Tongue (tissue), 1 donor: ENCODE measurements at regions not wholly inside any gene's neighbourhood (a gene's known extent, or its start where the extent isn't known, plus 50 kb on each side); places are given as distances from the start of the nearest gene placed in this dataset.

Experiments
- DNase-seq: peaks from one replicate; pipeline ENCODE4 v3.0.0-alpha.2; 2015

GRCh38 chr22:48362721-48363404 lies 1464.8 kb downstream of the BRD1 start:
- DNase-seq: no peak

DNA sequence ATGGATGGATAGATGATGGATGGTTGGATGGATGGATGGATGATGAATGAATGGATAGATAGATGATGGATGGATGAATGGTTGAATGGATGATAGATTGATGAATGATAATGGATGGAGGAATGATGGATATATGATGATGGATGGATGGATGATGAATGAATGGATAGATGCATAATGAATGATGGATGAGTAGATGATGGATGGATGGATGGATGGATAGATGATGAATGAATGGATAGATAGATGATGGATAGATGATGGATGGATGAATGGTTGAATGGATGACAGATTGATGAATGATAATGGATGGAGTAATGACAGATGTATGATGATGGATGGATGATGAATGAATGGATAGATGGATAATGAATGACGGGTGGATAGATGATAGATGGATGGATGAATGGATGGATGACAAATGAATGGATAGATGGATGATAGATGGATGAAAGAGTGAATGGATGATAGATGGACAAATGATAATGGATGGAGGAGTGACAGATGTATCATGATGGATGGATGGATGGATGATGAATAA lies 1466.5 kb downstream of the BRD1 start:
- DNase-seq: no peak

- DNase-seq: no peak
These were observed 1468.1 kb downstream of the BRD1 start for GRCh38 chr22:48359613-48359965.

DNA sequence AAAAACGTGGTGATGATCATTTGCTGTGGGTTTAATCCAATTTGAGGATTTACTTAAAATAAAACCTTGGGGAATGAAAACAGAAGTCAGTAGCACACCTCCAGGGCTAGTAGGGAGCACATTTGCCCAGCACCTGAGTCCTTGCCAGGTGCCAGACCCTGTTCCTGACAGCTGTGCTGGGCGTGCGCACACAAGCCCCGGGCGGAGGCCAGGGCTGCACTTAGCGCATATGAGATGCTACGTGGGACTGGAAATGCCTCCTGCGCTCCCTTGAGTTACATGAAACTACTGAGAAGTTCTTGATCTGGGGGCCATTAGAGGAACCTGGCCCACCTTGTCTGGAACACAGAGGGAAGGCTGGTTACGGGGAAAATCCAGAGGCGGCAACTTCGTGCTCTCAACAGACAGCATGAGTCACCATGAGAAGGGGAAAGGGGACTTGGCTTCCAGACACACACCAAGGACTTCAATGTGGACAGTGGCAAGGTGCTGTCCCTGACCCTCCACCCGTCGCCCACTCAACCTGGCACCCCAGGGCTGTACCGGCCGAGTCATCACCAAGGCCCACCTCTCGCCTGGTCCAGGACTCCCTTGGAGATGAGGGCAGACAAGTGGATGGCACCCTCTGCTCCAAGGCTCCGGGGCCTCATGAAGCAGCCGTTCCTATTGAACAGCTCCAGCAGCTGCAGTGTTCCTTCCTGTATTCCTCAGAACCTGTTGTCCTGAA lies 1468.6 kb downstream of the BRD1 start:
- DNase-seq: no peak

GRCh38 chr22:48357961-48358360 lies 1469.7 kb downstream of the BRD1 start:
- no peak for DNase-seq

- no peak for DNase-seq
These were observed 1470.5 kb downstream of the BRD1 start for GRCh38 chr22:48357196-48357595.

DNA sequence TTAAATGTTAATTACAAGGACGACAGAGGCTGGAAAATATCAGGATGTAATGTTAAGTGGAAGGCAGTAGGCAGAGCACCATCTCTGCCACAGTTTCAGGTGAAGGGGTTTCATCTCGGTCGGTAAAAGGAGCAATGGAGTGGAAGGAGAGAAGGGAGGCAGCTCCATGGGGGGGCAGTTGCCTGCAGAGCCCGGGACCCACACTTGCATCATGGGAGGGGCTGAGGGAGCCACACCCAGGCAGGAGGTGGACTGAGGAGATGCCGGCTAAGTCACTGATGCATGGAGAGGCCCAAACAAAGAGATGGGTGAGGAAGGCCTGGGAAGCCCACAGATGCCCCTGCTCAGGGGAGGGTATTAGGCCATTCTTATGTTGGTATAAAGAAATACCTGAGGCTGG lies 1470.9 kb downstream of the BRD1 start:
- no peak for DNase-seq

DNA sequence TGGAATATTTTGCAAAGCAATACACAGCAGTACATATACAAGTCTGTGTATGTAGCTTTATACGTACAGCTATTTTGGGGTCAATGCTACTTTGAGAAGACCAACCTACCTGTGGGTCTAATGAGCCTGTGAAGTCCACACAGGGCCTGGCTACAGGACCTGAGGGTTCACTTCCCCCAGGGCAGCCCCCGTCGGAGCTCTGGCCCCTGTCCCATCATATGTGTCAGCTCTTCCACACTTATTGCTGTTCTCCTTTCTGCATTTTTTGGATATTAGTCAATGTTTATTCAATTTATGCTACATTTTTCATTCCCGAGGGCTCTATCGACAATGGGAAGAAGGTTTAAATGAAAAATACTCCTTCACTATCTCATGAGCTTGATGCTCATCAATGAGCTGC lies 1473.6 kb downstream of the BRD1 start:
- DNase-seq: no peak

- peak; percentile 42 for DNase-seq
These were observed 1474.3 kb downstream of the BRD1 start for GRCh38 chr22:48353116-48353947.

DNA sequence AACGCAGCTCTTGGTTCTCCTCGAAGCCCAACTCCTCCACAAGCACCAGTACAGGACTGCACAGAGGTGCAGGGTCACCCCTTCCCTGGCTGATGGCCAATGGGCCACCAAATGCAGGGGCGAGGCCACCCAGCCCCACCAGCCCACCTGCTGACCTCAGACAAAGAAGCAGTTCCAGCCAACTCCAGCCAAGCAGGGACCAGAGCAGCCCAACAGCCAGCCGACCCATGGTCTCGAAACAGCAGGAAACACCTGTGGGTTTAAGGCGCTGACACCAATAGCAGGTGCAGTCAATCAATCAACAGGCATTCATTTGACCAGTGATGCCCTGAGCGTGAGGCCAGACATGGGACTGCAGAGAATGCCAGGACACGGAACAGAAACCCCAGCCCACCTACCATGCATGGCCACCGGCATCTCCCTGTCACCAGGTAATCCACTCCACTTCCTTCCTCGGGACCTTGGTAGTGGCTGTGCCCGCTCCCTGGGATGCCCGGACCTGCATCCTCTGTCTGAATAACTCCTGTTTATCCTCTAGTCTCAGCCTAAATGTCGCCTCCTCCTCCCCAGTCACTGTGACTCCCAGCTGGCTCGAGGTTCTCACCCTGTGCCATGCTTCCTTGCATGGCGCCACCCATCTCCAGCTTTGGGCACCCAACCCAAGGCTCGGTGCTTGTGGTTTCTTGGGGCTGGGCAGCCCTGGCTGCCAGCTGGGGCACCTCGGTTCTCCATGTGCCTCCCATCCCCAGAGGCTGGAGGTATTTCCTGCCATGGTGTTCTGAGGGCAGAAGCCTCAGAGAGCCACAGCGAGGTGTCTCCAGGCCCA lies 1475.4 kb downstream of the BRD1 start:
- no peak for DNase-seq

- no peak for DNase-seq
These were observed 1476.1 kb downstream of the BRD1 start for GRCh38 chr22:48351376-48352085.

- DNase-seq: no peak
These were observed 1477.2 kb downstream of the BRD1 start for GRCh38 chr22:48350456-48350855.

DNA sequence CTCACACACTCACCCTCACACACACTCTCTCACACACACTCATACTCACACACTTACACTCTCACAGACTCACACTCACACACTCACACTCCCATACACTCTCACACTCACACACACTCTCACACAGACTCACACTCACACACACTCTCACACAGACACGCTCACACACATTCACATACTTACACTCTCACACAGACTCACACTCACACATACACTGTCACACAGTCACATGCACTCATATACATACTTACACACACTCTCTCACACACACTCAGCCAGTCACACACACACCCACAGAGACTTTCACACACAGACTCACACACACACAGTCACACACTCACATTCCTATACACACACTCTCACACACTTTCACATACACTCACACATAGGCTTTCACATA lies 1478.8 kb downstream of the BRD1 start:
- no peak for DNase-seq

DNA sequence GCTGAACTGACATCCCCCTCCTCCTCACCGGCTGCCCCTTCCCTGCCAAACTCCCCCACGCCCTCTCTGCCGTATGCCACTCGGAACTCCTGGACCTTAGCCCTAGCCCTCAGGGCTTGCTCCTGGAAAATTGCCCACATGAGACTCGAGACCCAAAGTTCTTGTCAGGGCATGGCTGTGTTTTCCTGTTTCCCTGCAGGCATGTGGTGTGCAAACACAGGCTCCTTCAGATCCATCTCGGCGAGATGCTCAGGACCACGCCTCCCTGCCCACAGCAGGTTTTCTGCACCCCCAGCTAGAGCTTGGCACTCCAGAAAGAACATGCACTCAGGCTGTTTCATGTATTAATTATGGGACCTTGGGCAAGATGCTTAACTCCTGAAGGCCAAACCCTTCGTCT lies 1480.4 kb downstream of the BRD1 start:
- peak; percentile 37 for DNase-seq

GRCh38 chr22:48346911-48347310 lies 1480.8 kb downstream of the BRD1 start:
- DNase-seq: no peak

- DNase-seq: no peak
These were observed 1481.4 kb downstream of the BRD1 start for GRCh38 chr22:48346311-48346710.

- no peak for DNase-seq
These were observed 1482.0 kb downstream of the BRD1 start for GRCh38 chr22:48345631-48346030.

GRCh38 chr22:48343461-48343860 lies 1484.2 kb downstream of the BRD1 start:
- no peak for DNase-seq

DNA sequence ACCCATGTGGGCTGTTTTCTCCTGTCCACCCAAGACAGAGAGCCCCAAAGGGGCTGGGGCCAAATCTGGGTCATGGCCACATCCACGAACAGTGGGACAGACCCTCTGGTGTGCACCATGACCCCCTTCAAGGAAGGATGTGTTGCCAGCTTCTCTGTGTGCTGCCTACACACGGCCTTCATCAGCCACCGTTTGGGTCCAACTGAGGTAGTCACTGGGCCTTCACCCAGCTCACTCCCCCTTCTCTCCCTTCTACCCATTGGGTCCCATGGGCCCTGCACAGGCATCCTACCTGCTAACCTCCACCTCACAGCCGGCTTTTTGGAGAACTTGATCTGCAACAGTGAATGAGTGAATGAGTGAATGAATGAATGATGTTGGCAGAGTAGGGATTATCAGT lies 1484.9 kb downstream of the BRD1 start:
- no peak for DNase-seq

GRCh38 chr22:48342016-48342415 lies 1485.7 kb downstream of the BRD1 start:
- DNase-seq: no peak
